ENCODE measurements at regions not wholly inside any gene's neighbourhood (a gene's known extent, or its start where the extent isn't known, plus 50 kb on each side); places are given as distances from the start of the nearest gene placed in this dataset.
A peak's percentile ranks its signal among the peaks of the same experiment; 100 is the strongest.

- 85 to 100% methylated on average over 1 to 8 of the region's 8 CpGs for WGBS, 2 experiments (ENCODE audit: extremely low coverage in 1 of 2, insufficient coverage in 1 of 2, insufficient read length in 1 of 2, insufficient replicate concordance in 2 of 2, low coverage in 1 of 2, low lambda C conversion rate in 2 of 2, missing lambda C conversion rate in 1 of 2)
- peak overlapping the region; percentile 40; the same call in 1 of the 2 replicates for H2AK5ac ChIP-seq (ENCODE audit: low read depth, low read length)
- H3K18ac ChIP-seq (ENCODE audit: extremely low read depth, low read length) = no peak overlapping the region
- H3K9me3 ChIP-seq (ENCODE audit: insufficient read depth in 2 of 2, low read depth in 1 of 2, low read length in 1 of 2) = no peaks in the 10 kb centered on the region
- H3K4me1 ChIP-seq (replicated peaks in 1 of 4; ENCODE audit: control insufficient read depth in 3 of 4, insufficient read depth in 4 of 4, low read length in 3 of 4) = peaks cover 0 to 13% (median 8%) of the 10 kb centered on the region in 4 experiments; a peak in 5 of 7 replicates
- H3K4me2 ChIP-seq (ENCODE audit: insufficient read depth in 1 of 2, low read depth in 2 of 2, low read length in 2 of 2) = no peak overlapping the region
- no peak overlapping the region for H4K8ac ChIP-seq (ENCODE audit: extremely low read depth, insufficient read depth, low read length)
- H3K27ac ChIP-seq (ENCODE audit: low read depth, low read length) = no peak overlapping the region
- H4K20me1 ChIP-seq (replicated peaks in 1 of 2; ENCODE audit: control insufficient read depth in 1 of 2, insufficient read depth in 2 of 2, low read length in 2 of 2) = no peaks in the 10 kb centered on the region
- DNase-seq (ENCODE audit: low read depth in 1 of 2, low spot score in 2 of 2) (no peak), FAIRE-seq (no peak)
- no peak overlapping the region for H3K56ac ChIP-seq (replicated peaks; ENCODE audit: insufficient read length, low read depth, low read length)
- no peak overlapping the region for H3K14ac ChIP-seq (ENCODE audit: insufficient read length)
- H3K4me3 ChIP-seq (ENCODE audit: extremely low read depth in 1 of 4, insufficient read depth in 2 of 4, low read depth in 3 of 4, low read length in 4 of 4) = no peak overlapping the region
- CTCF ChIA-PET (ENCODE audit: partially characterized antibody) = interaction anchor here (0.5 to 1.8 kb wide), 7 partner anchors 9 to 577 kb away, joined by 3 to 10 read pairs (median 3); no protein-coding TSS in a partner anchor
- POLR2A ChIA-PET (ENCODE audit: partially characterized antibody) = interaction anchor here (0.7 to 10.9 kb wide), 6 partner anchors 10 to 132 kb away, joined by 3 to 101 read pairs (median 5); no protein-coding TSS in a partner anchor
- no peak overlapping the region for H2BK120ac ChIP-seq (replicated peaks; ENCODE audit: low read depth, low read length)
- no peaks in the 10 kb centered on the region; a peak in 1 of 8 replicates for H3K36me3 ChIP-seq (ENCODE audit: control insufficient read depth in 2 of 4, insufficient read depth in 4 of 4, low read length in 3 of 4)
- no peaks in the 10 kb centered on the region for H3K79me1 ChIP-seq (ENCODE audit: low read depth, low read length)
- H3K79me2 ChIP-seq (ENCODE audit: control insufficient read depth in 1 of 2, insufficient read depth in 2 of 2, low read length in 2 of 2) = no peaks in the 10 kb centered on the region
- H3K4ac ChIP-seq (replicated peaks; ENCODE audit: insufficient read length, low read depth, low read length) = no peak overlapping the region
- H3K23me2 ChIP-seq (ENCODE audit: low read depth, low read length) = no peaks in the 10 kb centered on the region; the same call in 1 of the 2 replicates
- H2BK15ac ChIP-seq (ENCODE audit: low read length) = no peak overlapping the region
- H3K23ac ChIP-seq (ENCODE audit: insufficient read length) = no peak overlapping the region
- H2AFZ ChIP-seq (ENCODE audit: low read length) = no peak overlapping the region
- H2BK20ac ChIP-seq (ENCODE audit: low read length) = 0 out of 2 replicates have a peak overlapping the region, but pooled peaks have one; percentile 11
- TF ChIP-seq YY1 (IDR thresholded peaks at IDR 0.05; ENCODE audit: low read depth, low read length) (no peak), ASH2L (IDR thresholded peaks at IDR 0.05; ENCODE audit: low read length) (no peak), SP1 (IDR thresholded peaks at IDR 0.05; ENCODE audit: low read depth, low read length) (no peak), MAX (IDR thresholded peaks at IDR 0.05) (no peak), GTF2F1 (IDR thresholded peaks at IDR 0.05; ENCODE audit: borderline replicate concordance, low read depth, low read length) (no peak), NANOG (IDR thresholded peaks at IDR 0.05; ENCODE audit: insufficient read depth, low read depth, low read length, poor library complexity, severe bottlenecking) (no peak), PHF8 (conservative IDR thresholded peaks at IDR 0.05; ENCODE audit: low read depth, low read length) (no peak), TCF12 (IDR thresholded peaks at IDR 0.05; ENCODE audit: low read depth, low read length) (no peak), CEBPB (IDR thresholded peaks at IDR 0.05; ENCODE audit: low read depth, low read length) (no peak), JUND (IDR thresholded peaks at IDR 0.05; ENCODE audit: low read length) (no peak), BRCA1 (IDR thresholded peaks at IDR 0.05; ENCODE audit: low read depth, low read length) (no peak), EGR1 (IDR thresholded peaks at IDR 0.05; ENCODE audit: borderline replicate concordance, low read depth, low read length) (no peak), KDM4A (IDR thresholded peaks at IDR 0.05; ENCODE audit: low read depth, low read length, severe bottlenecking) (no peak)
- H2BK5ac ChIP-seq (ENCODE audit: low read depth, low read length) = no peak overlapping the region
- no peaks in the 10 kb centered on the region for H3K27me3 ChIP-seq (replicated peaks in 1 of 4; ENCODE audit: control insufficient read depth in 3 of 4, extremely low read depth in 1 of 4, insufficient read depth in 3 of 4, low read length in 3 of 4)
- no peak overlapping the region for H3K9ac ChIP-seq (replicated peaks in 1 of 4; ENCODE audit: extremely low read depth in 1 of 4, low read depth in 3 of 4, low read length in 3 of 4)
- no peak overlapping the region for H2BK12ac ChIP-seq (ENCODE audit: low read depth, low read length)
- H4K5ac ChIP-seq (ENCODE audit: insufficient read length, low read depth, low read length) = no peak overlapping the region
- no peak overlapping the region for H4K91ac ChIP-seq (replicated peaks; ENCODE audit: insufficient read length, low read length)
Observed at GRCh38 chr13:99677116-99677951, 176.1 kb downstream of the TM9SF2 start.

All from H1 (cell line).